ENCODE measurements at regions not wholly inside any gene's neighbourhood (a gene's known extent, or its start where the extent isn't known, plus 50 kb on each side); places are given as distances from the start of the nearest gene placed in this dataset.

- TF ChIP-seq POLR2A (IDR thresholded peaks at IDR 0.05; ENCODE audit: low read length) (no peak), GATA1 (IDR thresholded peaks at IDR 0.05; ENCODE audit: low read depth, low read length) (no peak)
These were observed 226.4 kb upstream of the WWC1 start for GRCh38 chr5:168064933-168065622.
